ENCODE measurements at regions not wholly inside any gene's neighbourhood (a gene's known extent, or its start where the extent isn't known, plus 50 kb on each side); places are given as distances from the start of the nearest gene placed in this dataset.

GRCh38 chr3:137110392-137110996 lies 152.7 kb downstream of the IL20RB start:
- Mint-ChIP-seq H3K4me1 (ENCODE audit: low read depth) (no peaks in the 10 kb centered on the region), H3K4me3 (ENCODE audit: low read depth) (no peak overlapping the region), H3K27ac (no peak overlapping the region), H3K27me3 (peaks cover 28% of the 10 kb centered on the region), H3K9me3 (ENCODE audit: low read depth) (no peaks in the 10 kb centered on the region), H3K36me3 (ENCODE audit: insufficient read depth) (no peaks in the 10 kb centered on the region)
- no peak for DNase-seq (ENCODE audit: low spot score, unreplicated experiment)
- TF ChIP-seq, protein P1, sequence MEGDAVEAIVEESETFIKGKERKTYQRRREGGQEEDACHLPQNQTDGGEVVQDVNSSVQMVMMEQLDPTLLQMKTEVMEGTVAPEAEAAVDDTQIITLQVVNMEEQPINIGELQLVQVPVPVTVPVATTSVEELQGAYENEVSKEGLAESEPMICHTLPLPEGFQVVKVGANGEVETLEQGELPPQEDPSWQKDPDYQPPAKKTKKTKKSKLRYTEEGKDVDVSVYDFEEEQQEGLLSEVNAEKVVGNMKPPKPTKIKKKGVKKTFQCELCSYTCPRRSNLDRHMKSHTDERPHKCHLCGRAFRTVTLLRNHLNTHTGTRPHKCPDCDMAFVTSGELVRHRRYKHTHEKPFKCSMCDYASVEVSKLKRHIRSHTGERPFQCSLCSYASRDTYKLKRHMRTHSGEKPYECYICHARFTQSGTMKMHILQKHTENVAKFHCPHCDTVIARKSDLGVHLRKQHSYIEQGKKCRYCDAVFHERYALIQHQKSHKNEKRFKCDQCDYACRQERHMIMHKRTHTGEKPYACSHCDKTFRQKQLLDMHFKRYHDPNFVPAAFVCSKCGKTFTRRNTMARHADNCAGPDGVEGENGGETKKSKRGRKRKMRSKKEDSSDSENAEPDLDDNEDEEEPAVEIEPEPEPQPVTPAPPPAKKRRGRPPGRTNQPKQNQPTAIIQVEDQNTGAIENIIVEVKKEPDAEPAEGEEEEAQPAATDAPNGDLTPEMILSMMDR (IDR thresholded peaks at IDR 0.05; ENCODE audit: unreplicated experiment), result peak; percentile 78

DNA sequence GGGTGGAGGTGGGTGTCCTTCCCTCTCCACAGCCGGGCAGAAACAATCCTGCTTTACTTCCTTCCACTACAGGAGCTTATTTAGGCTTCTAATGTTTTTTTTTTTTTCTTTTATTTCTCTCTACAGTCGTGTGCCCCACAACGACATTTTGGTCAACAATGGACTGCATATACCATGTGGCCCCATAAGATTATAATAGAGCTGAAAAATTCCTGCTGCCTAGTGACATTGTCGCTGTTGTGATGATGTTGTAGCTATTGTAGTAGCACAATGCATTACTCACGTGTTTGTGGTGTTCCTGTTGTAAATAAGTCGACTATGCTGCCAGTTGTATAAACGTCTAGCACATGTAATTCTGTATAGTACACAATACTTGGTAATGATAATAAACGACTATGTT lies 153.7 kb downstream of the IL20RB start:
- H3K36me3 Mint-ChIP-seq (ENCODE audit: insufficient read depth), result no peaks in the 10 kb centered on the region
- TF ChIP-seq, protein P1 (IDR thresholded peaks at IDR 0.05; ENCODE audit: unreplicated experiment), result no peak
- no peak overlapping the region for H3K4me3 Mint-ChIP-seq (ENCODE audit: low read depth)
- H3K9me3 Mint-ChIP-seq (ENCODE audit: low read depth), result no peaks in the 10 kb centered on the region
- no peak overlapping the region for H3K27ac Mint-ChIP-seq
- H3K27me3 Mint-ChIP-seq, result peaks cover 31% of the 10 kb centered on the region
- no peak for DNase-seq (ENCODE audit: low spot score, unreplicated experiment)
- H3K4me1 Mint-ChIP-seq (ENCODE audit: low read depth), result no peaks in the 10 kb centered on the region

DNA sequence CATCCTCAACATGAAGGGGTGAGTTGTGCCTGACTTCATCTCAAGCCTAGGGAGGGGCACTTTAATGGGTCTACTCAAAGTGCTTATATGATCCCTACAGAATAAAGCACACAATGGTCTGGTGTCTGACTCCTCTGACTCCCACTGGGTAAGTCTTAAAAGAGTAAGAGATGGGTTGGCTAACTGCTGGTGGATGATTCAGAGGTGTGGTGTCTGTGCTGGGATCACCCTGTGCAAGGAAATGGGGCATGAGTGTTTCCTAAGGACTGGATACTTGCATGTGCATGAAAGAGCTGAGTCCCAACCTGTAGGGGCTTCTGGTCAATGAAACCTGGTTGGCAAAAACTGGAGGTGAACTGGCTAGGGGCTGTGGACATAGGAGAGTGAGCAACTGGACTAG lies 158.8 kb downstream of the IL20RB start:
- Mint-ChIP-seq H3K4me1 (ENCODE audit: low read depth) (no peaks in the 10 kb centered on the region), H3K36me3 (ENCODE audit: insufficient read depth) (no peaks in the 10 kb centered on the region), H3K27me3 (peaks cover 18% of the 10 kb centered on the region), H3K27ac (no peak overlapping the region), H3K9me3 (ENCODE audit: low read depth) (no peaks in the 10 kb centered on the region), H3K4me3 (ENCODE audit: low read depth) (no peak overlapping the region)
- no peak for DNase-seq (ENCODE audit: low spot score, unreplicated experiment)
- TF ChIP-seq, protein P1 (IDR thresholded peaks at IDR 0.05; ENCODE audit: unreplicated experiment), result no peak

DNA sequence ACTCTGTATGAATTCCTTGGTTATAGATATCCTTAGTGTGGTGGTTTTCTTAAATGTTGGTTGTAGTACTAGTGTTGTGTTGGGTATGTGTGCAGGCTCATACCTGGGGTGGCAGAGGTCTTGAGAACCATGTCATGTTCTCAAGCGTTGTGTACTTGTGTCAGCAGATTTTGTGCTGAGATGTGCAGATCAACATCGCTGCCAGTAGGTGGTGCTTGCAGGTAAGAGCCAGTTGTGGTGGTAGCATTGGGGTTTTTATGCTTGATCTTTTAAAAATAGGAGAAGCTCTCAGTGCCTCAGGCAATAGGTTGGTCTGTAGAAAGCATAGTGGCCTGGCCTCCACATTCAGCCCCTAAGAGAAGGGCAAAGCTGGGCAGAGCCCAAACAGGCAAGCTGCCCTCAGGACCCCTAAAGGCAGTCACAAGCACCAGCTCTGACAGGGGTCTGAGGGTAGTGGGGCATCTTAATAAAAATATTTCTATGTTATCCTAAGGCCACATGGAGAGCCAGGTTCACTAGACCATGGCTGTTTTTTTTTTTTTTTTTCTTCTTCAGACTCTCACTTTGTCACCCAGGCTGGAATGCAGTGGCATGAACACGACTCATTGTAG lies 164.0 kb downstream of the IL20RB start:
- Mint-ChIP-seq H3K4me1 (ENCODE audit: low read depth) (no peaks in the 10 kb centered on the region), H3K27me3 (peaks cover 14% of the 10 kb centered on the region), H3K27ac (no peak overlapping the region), H3K4me3 (ENCODE audit: low read depth) (no peak overlapping the region), H3K9me3 (ENCODE audit: low read depth) (no peaks in the 10 kb centered on the region), H3K36me3 (ENCODE audit: insufficient read depth) (no peaks in the 10 kb centered on the region)
- DNase-seq (ENCODE audit: low spot score, unreplicated experiment), result no peak
- TF ChIP-seq, protein P1 (IDR thresholded peaks at IDR 0.05; ENCODE audit: unreplicated experiment), result peak; percentile 76

DNA sequence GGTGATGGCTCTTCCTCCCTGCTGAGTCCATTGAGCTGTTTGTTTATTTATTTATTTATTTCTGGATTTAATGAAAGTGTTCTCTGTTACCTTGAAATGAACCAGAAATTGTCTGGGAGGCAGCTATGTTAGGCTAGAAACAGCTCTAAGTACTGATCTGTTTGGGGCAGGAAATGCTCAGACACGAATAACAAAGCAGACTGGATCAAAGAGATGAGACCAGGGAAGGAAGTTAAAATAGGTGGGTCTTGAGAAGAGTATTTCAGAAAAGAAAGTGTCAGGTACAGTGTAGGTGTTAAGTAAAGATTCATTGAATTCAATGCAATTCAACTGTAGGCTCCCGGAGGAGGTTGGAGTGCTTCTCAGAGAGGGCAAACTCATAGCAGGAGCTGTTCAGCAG lies 173.3 kb downstream of the IL20RB start:
- no peak overlapping the region for H3K27ac Mint-ChIP-seq
- DNase-seq (ENCODE audit: low spot score, unreplicated experiment), result no peak
- TF ChIP-seq, protein P1 (IDR thresholded peaks at IDR 0.05; ENCODE audit: unreplicated experiment), result no peak
- peaks cover 18% of the 10 kb centered on the region for H3K27me3 Mint-ChIP-seq
- H3K9me3 Mint-ChIP-seq (ENCODE audit: low read depth), result no peaks in the 10 kb centered on the region
- H3K4me1 Mint-ChIP-seq (ENCODE audit: low read depth), result no peaks in the 10 kb centered on the region
- H3K36me3 Mint-ChIP-seq (ENCODE audit: insufficient read depth), result no peaks in the 10 kb centered on the region
- no peak overlapping the region for H3K4me3 Mint-ChIP-seq (ENCODE audit: low read depth)
